ENCODE measurements at regions not wholly inside any gene's neighbourhood (a gene's known extent, or its start where the extent isn't known, plus 50 kb on each side); places are given as distances from the start of the nearest gene placed in this dataset.

DNA sequence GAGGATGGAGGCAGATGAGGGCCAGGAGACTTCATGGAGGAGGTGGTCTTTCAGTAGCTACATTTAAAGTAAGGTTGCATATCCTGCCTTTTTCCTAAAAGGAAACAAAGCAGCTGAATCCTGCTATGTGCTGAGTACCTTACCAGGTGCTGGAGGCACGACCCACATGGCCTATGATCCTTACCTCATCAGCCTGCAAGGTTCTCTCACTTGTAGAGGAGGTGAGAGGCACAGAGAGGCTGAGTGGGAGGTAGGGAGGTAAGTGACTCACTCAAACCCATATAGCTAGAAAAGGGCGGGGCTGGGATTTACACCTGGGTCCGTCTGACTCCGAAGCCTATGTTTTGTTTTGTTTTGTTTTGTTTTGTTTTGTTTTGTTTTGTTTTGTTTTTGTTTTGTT, 75.8 kb downstream of the BUD13 start:
- TF ChIP-seq, protein P1, sequence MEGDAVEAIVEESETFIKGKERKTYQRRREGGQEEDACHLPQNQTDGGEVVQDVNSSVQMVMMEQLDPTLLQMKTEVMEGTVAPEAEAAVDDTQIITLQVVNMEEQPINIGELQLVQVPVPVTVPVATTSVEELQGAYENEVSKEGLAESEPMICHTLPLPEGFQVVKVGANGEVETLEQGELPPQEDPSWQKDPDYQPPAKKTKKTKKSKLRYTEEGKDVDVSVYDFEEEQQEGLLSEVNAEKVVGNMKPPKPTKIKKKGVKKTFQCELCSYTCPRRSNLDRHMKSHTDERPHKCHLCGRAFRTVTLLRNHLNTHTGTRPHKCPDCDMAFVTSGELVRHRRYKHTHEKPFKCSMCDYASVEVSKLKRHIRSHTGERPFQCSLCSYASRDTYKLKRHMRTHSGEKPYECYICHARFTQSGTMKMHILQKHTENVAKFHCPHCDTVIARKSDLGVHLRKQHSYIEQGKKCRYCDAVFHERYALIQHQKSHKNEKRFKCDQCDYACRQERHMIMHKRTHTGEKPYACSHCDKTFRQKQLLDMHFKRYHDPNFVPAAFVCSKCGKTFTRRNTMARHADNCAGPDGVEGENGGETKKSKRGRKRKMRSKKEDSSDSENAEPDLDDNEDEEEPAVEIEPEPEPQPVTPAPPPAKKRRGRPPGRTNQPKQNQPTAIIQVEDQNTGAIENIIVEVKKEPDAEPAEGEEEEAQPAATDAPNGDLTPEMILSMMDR (IDR thresholded peaks at IDR 0.05) = no peak
- no peak for TF ChIP-seq TCF7L2 (IDR thresholded peaks at IDR 0.05; ENCODE audit: low read depth, low read length)
- TF ChIP-seq, protein P2, sequence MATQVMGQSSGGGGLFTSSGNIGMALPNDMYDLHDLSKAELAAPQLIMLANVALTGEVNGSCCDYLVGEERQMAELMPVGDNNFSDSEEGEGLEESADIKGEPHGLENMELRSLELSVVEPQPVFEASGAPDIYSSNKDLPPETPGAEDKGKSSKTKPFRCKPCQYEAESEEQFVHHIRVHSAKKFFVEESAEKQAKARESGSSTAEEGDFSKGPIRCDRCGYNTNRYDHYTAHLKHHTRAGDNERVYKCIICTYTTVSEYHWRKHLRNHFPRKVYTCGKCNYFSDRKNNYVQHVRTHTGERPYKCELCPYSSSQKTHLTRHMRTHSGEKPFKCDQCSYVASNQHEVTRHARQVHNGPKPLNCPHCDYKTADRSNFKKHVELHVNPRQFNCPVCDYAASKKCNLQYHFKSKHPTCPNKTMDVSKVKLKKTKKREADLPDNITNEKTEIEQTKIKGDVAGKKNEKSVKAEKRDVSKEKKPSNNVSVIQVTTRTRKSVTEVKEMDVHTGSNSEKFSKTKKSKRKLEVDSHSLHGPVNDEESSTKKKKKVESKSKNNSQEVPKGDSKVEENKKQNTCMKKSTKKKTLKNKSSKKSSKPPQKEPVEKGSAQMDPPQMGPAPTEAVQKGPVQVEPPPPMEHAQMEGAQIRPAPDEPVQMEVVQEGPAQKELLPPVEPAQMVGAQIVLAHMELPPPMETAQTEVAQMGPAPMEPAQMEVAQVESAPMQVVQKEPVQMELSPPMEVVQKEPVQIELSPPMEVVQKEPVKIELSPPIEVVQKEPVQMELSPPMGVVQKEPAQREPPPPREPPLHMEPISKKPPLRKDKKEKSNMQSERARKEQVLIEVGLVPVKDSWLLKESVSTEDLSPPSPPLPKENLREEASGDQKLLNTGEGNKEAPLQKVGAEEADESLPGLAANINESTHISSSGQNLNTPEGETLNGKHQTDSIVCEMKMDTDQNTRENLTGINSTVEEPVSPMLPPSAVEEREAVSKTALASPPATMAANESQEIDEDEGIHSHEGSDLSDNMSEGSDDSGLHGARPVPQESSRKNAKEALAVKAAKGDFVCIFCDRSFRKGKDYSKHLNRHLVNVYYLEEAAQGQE (IDR thresholded peaks at IDR 0.05; ENCODE audit: insufficient read depth in 1 of 2, low read depth in 2 of 2, low read length in 1 of 2) = no peak
- TF ChIP-seq POLR2AphosphoS5 (IDR thresholded peaks at IDR 0.05; ENCODE audit: low read depth, low read length) = no peak
- TF ChIP-seq SIN3A (IDR thresholded peaks at IDR 0.05; ENCODE audit: borderline replicate concordance, insufficient read depth, low read depth, low read length) = no peak
- DNase-seq (ENCODE audit: low read depth, low spot score) = no peak

DNA sequence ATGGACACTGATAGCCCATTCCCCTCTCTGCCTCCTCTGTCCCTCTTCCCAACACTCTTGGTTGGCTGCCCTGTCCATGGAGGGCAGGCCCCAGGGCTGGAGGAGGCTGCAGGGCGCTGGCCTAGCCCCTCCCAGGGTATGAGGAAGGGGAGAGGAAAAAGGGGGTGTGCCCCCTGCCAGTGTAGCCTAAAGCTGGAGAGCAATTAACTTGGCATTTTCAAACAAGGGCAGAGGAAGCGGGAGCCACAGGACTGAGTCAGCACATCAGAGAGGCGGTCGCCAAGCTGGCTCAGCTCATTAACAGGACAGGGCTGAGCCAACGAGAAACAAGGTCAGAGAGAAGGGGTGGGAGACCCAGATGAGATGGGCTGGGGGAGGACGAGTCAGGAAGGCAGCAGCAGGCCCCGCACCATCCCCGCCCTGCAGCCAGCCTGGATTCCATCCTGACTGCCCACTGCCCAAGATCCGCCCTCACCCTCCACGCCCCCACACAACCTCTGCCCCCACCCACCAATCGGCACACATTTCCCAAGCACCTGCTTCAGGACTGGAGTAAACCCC, 76.3 kb downstream of the BUD13 start:
- TF ChIP-seq, protein P2 (IDR thresholded peaks at IDR 0.05; ENCODE audit: insufficient read depth in 1 of 2, low read depth in 2 of 2, low read length in 1 of 2) = no peak
- no peak for TF ChIP-seq SIN3A (IDR thresholded peaks at IDR 0.05; ENCODE audit: borderline replicate concordance, insufficient read depth, low read depth, low read length)
- ATAC-seq (no peak), DNase-seq (ENCODE audit: low read depth, low spot score) (no peak)
- ChIA-PET CTCF (no interaction called here), POLR2A (no interaction called here)
- intact Hi-C loops (cut with micrococcal nuclease; ENCODE audit: unreplicated experiment) (no loop called here), in situ Hi-C loops (cut with HindIII; ENCODE audit: low pct_unique_long_range_greater_than_20kb, low sequenced_read_pairs) (no loop called here)
- Histone ChIP-seq H3K36me3 (ENCODE audit: control insufficient read depth, insufficient read depth, low read length) (no peaks in the 10 kb centered on the region), H3K4me1 (ENCODE audit: control insufficient read depth, insufficient read depth, low read length) (no peaks in the 10 kb centered on the region), H3K27me3 (ENCODE audit: control insufficient read depth, insufficient read depth, low read length) (no peaks in the 10 kb centered on the region; the same call in 1 of the 2 replicates), H3K9me3 (ENCODE audit: control insufficient read depth, insufficient read depth, low read depth, low read length) (no peaks in the 10 kb centered on the region), H3K27ac (ENCODE audit: low read length) (no peak overlapping the region), H3K4me3 (ENCODE audit: low read depth in 2 of 2, low read length in 2 of 2) (no peak overlapping the region)
- BruUV-seq (replicated peaks) = no TSS peak

More for the DNA sequence above, 75.8 kb downstream of the BUD13 start:
- intact Hi-C loops (cut with micrococcal nuclease; ENCODE audit: unreplicated experiment) (no loop called here), in situ Hi-C loops (cut with HindIII; ENCODE audit: low pct_unique_long_range_greater_than_20kb, low sequenced_read_pairs) (no loop called here)
- Histone ChIP-seq H3K4me3 (ENCODE audit: low read depth in 2 of 2, low read length in 2 of 2) (no peak overlapping the region), H3K36me3 (ENCODE audit: control insufficient read depth, insufficient read depth, low read length) (no peaks in the 10 kb centered on the region), H3K27me3 (ENCODE audit: control insufficient read depth, insufficient read depth, low read length) (no peaks in the 10 kb centered on the region; the same call in 1 of the 2 replicates), H3K27ac (ENCODE audit: low read length) (no peak overlapping the region), H3K4me1 (ENCODE audit: control insufficient read depth, insufficient read depth, low read length) (no peaks in the 10 kb centered on the region), H3K9me3 (ENCODE audit: control insufficient read depth, insufficient read depth, low read depth, low read length) (no peaks in the 10 kb centered on the region)
- CTCF ChIA-PET = no interaction called here
- ATAC-seq = no peak
- BruUV-seq (replicated peaks) = no TSS peak
- POLR2A ChIA-PET = no interaction called here
